Omental fat pad (tissue), 3 donors: ENCODE measurements at regions not wholly inside any gene's neighbourhood (a gene's known extent, or its start where the extent isn't known, plus 50 kb on each side); places are given as distances from the start of the nearest gene placed in this dataset.

Source experiments
- ATAC-seq: fragments of 150-250 bp; one replicate; pipeline ENCODE4 v1.9.1; 2016; ENCODE audit warnings: mild to moderate bottlenecking, moderate library complexity; ENCODE audit not compliant: low FRiP score
- DNase-seq: peaks from one replicate; pipeline ENCODE4 v3.0.0-alpha.2; 2019; ENCODE audit warnings: low spot score
- TF ChIP-seq, protein P1 (sequence below), 3 donors: fragments of 450-650 bp; IDR thresholded peaks; one replicate each; pipeline ENCODE4 v1.5.1; 2016 to 2017; ENCODE audit warnings: antibody characterized with exemption in 3 of 3, mild to moderate bottlenecking in 3 of 3, moderate library complexity in 2 of 3

DNA sequence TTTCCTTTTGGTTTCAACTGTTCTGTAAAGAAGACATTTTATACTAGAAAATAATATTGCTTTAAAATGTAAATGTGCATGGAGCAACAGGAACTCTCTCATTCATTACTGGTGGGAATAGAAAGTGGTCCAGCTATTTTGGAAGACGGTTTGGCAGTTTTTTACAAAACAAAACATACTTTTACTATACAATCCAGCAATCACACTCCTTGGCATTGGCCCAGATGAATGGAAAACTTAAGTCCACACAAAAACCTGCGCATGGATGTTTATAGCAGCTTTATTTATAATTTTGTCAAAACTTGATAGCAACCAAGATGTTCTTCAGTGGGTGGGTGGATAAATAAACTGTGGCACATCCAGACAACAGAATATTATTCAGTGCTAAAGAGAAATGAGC lies 49.9 kb upstream of the SEPTIN5 start:
- DNase-seq (no peak), ATAC-seq (no peak)

More for the DNA sequence above, 49.9 kb upstream of the SEPTIN5 start:
- TF ChIP-seq, protein P1, sequence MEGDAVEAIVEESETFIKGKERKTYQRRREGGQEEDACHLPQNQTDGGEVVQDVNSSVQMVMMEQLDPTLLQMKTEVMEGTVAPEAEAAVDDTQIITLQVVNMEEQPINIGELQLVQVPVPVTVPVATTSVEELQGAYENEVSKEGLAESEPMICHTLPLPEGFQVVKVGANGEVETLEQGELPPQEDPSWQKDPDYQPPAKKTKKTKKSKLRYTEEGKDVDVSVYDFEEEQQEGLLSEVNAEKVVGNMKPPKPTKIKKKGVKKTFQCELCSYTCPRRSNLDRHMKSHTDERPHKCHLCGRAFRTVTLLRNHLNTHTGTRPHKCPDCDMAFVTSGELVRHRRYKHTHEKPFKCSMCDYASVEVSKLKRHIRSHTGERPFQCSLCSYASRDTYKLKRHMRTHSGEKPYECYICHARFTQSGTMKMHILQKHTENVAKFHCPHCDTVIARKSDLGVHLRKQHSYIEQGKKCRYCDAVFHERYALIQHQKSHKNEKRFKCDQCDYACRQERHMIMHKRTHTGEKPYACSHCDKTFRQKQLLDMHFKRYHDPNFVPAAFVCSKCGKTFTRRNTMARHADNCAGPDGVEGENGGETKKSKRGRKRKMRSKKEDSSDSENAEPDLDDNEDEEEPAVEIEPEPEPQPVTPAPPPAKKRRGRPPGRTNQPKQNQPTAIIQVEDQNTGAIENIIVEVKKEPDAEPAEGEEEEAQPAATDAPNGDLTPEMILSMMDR (IDR thresholded peaks at IDR 0.05) = no peak
